GM12864 (cell line): ENCODE measurements at regions not wholly inside any gene's neighbourhood (a gene's known extent, or its start where the extent isn't known, plus 50 kb on each side); places are given as distances from the start of the nearest gene placed in this dataset.

Source experiments
- DNase-seq: peaks from one replicate; pipeline ENCODE4 v3.0.0-alpha.2; 2011; ENCODE audit warnings: low read depth
- H3K4me3 ChIP-seq: 2 replicates; pipeline ENCODE4 v1.5.1; 2011; ENCODE audit warnings: mild to moderate bottlenecking, low read depth, low read length, control low read depth
- TF ChIP-seq, protein P1 (sequence below): IDR thresholded peaks from 2 replicates; pipeline ENCODE4 v1.5.1; 2011; ENCODE audit warnings: low read depth, mild to moderate bottlenecking, moderate library complexity, low read length, control low read depth, inconsistent platforms; ENCODE audit errors: missing control alignments

DNA sequence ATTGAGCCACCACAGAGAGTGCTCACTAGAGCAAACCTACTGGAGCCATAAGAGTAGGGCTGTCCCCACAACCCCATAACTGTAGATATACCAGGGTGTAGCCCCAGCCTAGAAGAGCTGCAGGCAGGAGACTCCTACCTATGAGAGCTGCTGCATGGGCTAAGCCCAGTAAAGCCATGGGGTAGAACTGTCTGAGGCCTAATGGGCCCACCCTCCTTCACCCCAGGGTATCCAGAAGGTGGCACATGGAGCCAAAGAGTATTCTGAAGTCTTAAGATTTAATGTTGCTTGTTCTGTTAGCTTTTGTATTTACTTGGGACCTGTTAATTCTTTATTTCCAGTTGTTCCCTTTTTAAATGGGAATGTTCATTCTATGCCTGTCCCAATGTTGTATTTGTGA lies 1193.7 kb upstream of the ADGRL2 start:
- TF ChIP-seq, protein P1, sequence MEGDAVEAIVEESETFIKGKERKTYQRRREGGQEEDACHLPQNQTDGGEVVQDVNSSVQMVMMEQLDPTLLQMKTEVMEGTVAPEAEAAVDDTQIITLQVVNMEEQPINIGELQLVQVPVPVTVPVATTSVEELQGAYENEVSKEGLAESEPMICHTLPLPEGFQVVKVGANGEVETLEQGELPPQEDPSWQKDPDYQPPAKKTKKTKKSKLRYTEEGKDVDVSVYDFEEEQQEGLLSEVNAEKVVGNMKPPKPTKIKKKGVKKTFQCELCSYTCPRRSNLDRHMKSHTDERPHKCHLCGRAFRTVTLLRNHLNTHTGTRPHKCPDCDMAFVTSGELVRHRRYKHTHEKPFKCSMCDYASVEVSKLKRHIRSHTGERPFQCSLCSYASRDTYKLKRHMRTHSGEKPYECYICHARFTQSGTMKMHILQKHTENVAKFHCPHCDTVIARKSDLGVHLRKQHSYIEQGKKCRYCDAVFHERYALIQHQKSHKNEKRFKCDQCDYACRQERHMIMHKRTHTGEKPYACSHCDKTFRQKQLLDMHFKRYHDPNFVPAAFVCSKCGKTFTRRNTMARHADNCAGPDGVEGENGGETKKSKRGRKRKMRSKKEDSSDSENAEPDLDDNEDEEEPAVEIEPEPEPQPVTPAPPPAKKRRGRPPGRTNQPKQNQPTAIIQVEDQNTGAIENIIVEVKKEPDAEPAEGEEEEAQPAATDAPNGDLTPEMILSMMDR = no peak
- no peak for DNase-seq
- no peak overlapping the region for H3K4me3 ChIP-seq

DNA sequence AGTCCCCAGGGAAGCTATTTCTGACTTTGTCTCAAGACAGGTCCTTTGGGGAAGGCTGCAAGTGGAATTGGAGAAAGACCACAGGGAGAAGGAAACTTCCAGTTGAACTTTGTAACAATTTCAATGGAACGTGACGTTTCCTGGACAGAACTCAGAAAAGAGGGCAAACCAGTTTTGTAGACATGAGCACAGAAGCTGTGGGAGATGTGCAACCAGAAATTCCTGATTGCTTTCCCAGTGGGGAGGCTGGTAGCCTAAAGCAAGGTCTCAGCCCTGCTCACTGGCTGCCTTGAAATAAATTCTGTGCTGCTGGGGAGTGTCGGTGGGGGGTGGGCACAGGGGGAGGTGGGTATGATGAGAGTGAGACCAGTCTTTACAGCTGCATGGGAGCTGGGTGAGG lies 1206.7 kb upstream of the ADGRL2 start:
- TF ChIP-seq, protein P1 = no peak
- no peak for DNase-seq
- H3K4me3 ChIP-seq = no peak overlapping the region

- TF ChIP-seq, protein P1 = no peak
These were observed 1207.5 kb upstream of the ADGRL2 start for GRCh38 chr1:80593197-80593596.

GRCh38 chr1:80582980-80583379 lies 1217.8 kb upstream of the ADGRL2 start:
- no peak for DNase-seq
- no peak overlapping the region for H3K4me3 ChIP-seq
- TF ChIP-seq, protein P1 = no peak

More at GRCh38 chr1:80593197-80593596, 1207.5 kb upstream of the ADGRL2 start:
- DNase-seq = no peak
- H3K4me3 ChIP-seq = no peak overlapping the region

DNA sequence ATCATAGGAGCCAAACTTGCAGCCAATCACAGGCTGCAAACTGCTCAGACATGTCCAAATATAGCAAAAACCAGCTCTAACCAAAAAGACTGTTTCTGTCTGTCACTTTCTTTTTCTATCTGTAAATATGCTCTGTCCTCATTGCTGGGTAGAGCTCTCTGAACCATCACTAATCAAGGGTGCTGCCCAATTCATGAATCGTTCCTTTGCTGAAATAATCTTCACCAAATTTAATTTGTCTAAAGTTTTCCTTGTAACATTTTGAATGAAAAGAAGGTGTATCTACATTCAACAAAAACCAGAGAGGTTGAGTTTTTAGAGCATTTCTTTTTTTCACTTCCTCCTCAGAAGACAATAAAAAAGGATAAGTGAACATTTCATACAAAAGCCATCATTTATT lies 1221.7 kb upstream of the ADGRL2 start:
- TF ChIP-seq, protein P1 = no peak
- H3K4me3 ChIP-seq = no peak overlapping the region
- DNase-seq = no peak

DNA sequence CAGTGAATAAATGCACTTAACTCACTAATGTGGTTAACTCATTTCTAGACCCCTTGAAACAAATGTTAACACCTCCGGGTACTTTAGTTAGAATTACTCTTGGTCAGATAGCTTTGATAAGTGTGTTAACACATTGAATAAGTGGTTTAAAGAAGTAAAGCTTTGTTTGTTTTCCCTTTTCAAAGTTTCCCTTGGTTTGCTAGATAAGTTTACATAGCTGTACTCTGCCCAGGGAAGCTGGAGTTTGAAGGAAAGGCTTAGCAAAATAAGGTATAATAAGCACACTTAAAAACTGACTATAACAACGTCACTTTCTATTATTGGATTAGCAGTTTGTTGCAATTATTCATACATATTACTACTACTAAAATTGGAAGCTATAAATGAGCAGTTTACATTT lies 1233.9 kb upstream of the ADGRL2 start:
- TF ChIP-seq, protein P1 = no peak

DNA sequence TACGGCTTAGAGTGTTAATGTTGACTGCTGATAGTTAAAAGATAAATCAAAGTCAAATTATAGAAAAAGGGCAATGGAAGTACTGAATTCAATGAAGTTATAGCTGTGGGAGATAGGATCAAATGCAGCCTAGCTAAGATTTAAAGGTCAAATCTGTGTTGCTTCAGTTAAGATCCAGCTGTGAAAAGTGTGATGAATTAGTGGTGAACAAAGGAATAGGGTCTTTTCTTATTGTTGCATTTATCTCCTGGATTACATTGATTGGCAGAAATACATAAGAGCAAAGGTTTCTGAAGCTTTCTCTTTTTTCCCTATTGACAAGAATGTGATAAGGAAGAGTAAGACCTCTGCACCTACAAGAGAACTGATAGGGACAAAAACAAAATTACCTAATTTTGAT lies 1234.6 kb upstream of the ADGRL2 start:
- DNase-seq = no peak
- TF ChIP-seq, protein P1 = no peak

More for the DNA sequence above, 1233.9 kb upstream of the ADGRL2 start:
- DNase-seq = no peak
- no peak overlapping the region for H3K4me3 ChIP-seq

More for the DNA sequence above, 1234.6 kb upstream of the ADGRL2 start:
- no peak overlapping the region for H3K4me3 ChIP-seq
